Activated naive CD8-positive, alpha-beta T cell treated with anti-CD3 and anti-CD28 coated beads, Interleukin-2, amount 50 U/mL, for 24 hours (primary cell): ENCODE measurements at regions not wholly inside any gene's neighbourhood (a gene's known extent, or its start where the extent isn't known, plus 50 kb on each side); places are given as distances from the start of the nearest gene placed in this dataset.
"Not testable (repeated sequence)": the region's sequence is repeated elsewhere in the genome, so short reads cannot be mapped to it uniquely, and the experiment has no call there.

Experiments used
- ATAC-seq: fragments of 150-1000 bp; cut with Tn5 transposase; one replicate; pipeline ENCODE4 v1.10.0; 2021
- DNase-seq: peaks from one replicate; pipeline ENCODE4 v3.0.0; 2021
- H3K27ac Mint-ChIP-seq: one replicate; pipeline ENCODE4 v1.8.0; 2021; ENCODE audit warnings: mild to moderate bottlenecking, mixed read lengths
- H3K27me3 Mint-ChIP-seq: one replicate; pipeline ENCODE4 v1.8.0; 2021; ENCODE audit warnings: mixed read lengths
- H3K36me3 Mint-ChIP-seq: one replicate; pipeline ENCODE4 v1.8.0; 2021; ENCODE audit warnings: low read depth, mixed read lengths
- H3K4me1 Mint-ChIP-seq: one replicate; pipeline ENCODE4 v1.8.0; 2021; ENCODE audit warnings: mixed read lengths
- H3K4me3 Mint-ChIP-seq: one replicate; pipeline ENCODE4 v1.8.0; 2021; ENCODE audit warnings: mild to moderate bottlenecking, moderate library complexity, mixed read lengths
- H3K9me3 Mint-ChIP-seq: one replicate; pipeline ENCODE4 v1.8.0; 2021; ENCODE audit warnings: mixed read lengths

GRCh38 chr6:2611092-2611491, 139.6 kb downstream of the MYLK4 start:
- ATAC-seq (no peak), DNase-seq (no peak)
- H3K9me3 Mint-ChIP-seq = peaks cover 5% of the 10 kb centered on the region
- no peak overlapping the region for H3K27ac Mint-ChIP-seq
- no peaks in the 10 kb centered on the region for H3K4me1 Mint-ChIP-seq
- H3K27me3 Mint-ChIP-seq = peaks cover 13% of the 10 kb centered on the region
- no peak overlapping the region for H3K4me3 Mint-ChIP-seq
- no peaks in the 10 kb centered on the region for H3K36me3 Mint-ChIP-seq

GRCh38 chr6:2608503-2608902, 142.2 kb downstream of the MYLK4 start:
- H3K4me1 Mint-ChIP-seq = no peaks in the 10 kb centered on the region
- no peak overlapping the region for H3K27ac Mint-ChIP-seq
- H3K36me3 Mint-ChIP-seq = no peaks in the 10 kb centered on the region
- DNase-seq (no peak), ATAC-seq (no peak)
- no peak overlapping the region for H3K4me3 Mint-ChIP-seq
- peaks cover 7% of the 10 kb centered on the region for H3K27me3 Mint-ChIP-seq
- no peaks in the 10 kb centered on the region for H3K9me3 Mint-ChIP-seq

GRCh38 chr6:2600363-2600762, 150.4 kb downstream of the MYLK4 start:
- Mint-ChIP-seq H3K27ac (no peak overlapping the region), H3K36me3 (no peaks in the 10 kb centered on the region), H3K27me3 (peaks cover 4% of the 10 kb centered on the region), H3K4me3 (no peak overlapping the region), H3K4me1 (no peaks in the 10 kb centered on the region), H3K9me3 (no peaks in the 10 kb centered on the region)
- DNase-seq (no peak), ATAC-seq (no peak)

GRCh38 chr6:2599817-2600216, 150.9 kb downstream of the MYLK4 start:
- Mint-ChIP-seq H3K4me3 (no peak overlapping the region), H3K4me1 (no peaks in the 10 kb centered on the region), H3K36me3 (no peaks in the 10 kb centered on the region), H3K9me3 (no peaks in the 10 kb centered on the region), H3K27ac (no peak overlapping the region), H3K27me3 (peaks cover 4% of the 10 kb centered on the region)
- no peak for ATAC-seq
- DNase-seq = no peak

GRCh38 chr6:2598867-2599266, 151.9 kb downstream of the MYLK4 start:
- H3K27ac Mint-ChIP-seq = no peak overlapping the region
- H3K27me3 Mint-ChIP-seq = peaks cover 2% of the 10 kb centered on the region
- H3K4me3 Mint-ChIP-seq = no peak overlapping the region
- H3K36me3 Mint-ChIP-seq = no peaks in the 10 kb centered on the region
- DNase-seq = no peak
- no peaks in the 10 kb centered on the region for H3K4me1 Mint-ChIP-seq
- H3K9me3 Mint-ChIP-seq = no peaks in the 10 kb centered on the region
- no peak for ATAC-seq

- Mint-ChIP-seq H3K36me3 (no peaks in the 10 kb centered on the region), H3K27ac (no peak overlapping the region), H3K4me1 (no peaks in the 10 kb centered on the region), H3K4me3 (no peak overlapping the region), H3K9me3 (no peaks in the 10 kb centered on the region), H3K27me3 (peaks cover 2% of the 10 kb centered on the region)
- DNase-seq = no peak
- no peak for ATAC-seq
These were observed 152.7 kb downstream of the MYLK4 start for GRCh38 chr6:2597991-2598390.

- H3K4me1 Mint-ChIP-seq, DNase-seq, H3K4me3 Mint-ChIP-seq, ATAC-seq, H3K27ac Mint-ChIP-seq, H3K9me3 Mint-ChIP-seq, H3K27me3 Mint-ChIP-seq, H3K36me3 Mint-ChIP-seq: not testable (repeated sequence)
These were observed 153.3 kb downstream of the MYLK4 start for GRCh38 chr6:2597457-2597856.

- no peaks in the 10 kb centered on the region for H3K36me3 Mint-ChIP-seq
- DNase-seq = no peak
- no peak for ATAC-seq
- no peak overlapping the region for H3K27ac Mint-ChIP-seq
- no peak overlapping the region for H3K4me3 Mint-ChIP-seq
- no peaks in the 10 kb centered on the region for H3K9me3 Mint-ChIP-seq
- H3K4me1 Mint-ChIP-seq = no peaks in the 10 kb centered on the region
- H3K27me3 Mint-ChIP-seq = no peaks in the 10 kb centered on the region
These were observed 154.5 kb downstream of the MYLK4 start for GRCh38 chr6:2596222-2596621.

GRCh38 chr6:2594868-2595267, 155.9 kb downstream of the MYLK4 start:
- Mint-ChIP-seq H3K4me3 (no peak overlapping the region), H3K9me3 (no peaks in the 10 kb centered on the region), H3K27ac (no peak overlapping the region), H3K36me3 (no peaks in the 10 kb centered on the region), H3K27me3 (peaks cover 5% of the 10 kb centered on the region), H3K4me1 (no peaks in the 10 kb centered on the region)
- no peak for DNase-seq
- ATAC-seq = no peak

- H3K36me3 Mint-ChIP-seq = no peaks in the 10 kb centered on the region
- peaks cover 15% of the 10 kb centered on the region for H3K27me3 Mint-ChIP-seq
- no peaks in the 10 kb centered on the region for H3K9me3 Mint-ChIP-seq
- no peaks in the 10 kb centered on the region for H3K4me1 Mint-ChIP-seq
- H3K27ac Mint-ChIP-seq = no peak overlapping the region
- no peak overlapping the region for H3K4me3 Mint-ChIP-seq
- ATAC-seq (no peak), DNase-seq (no peak)
These were observed 157.6 kb downstream of the MYLK4 start for GRCh38 chr6:2593167-2593566.

GRCh38 chr6:2589171-2589661, 161.5 kb downstream of the MYLK4 start:
- Mint-ChIP-seq H3K27me3 (peaks cover 22% of the 10 kb centered on the region), H3K4me3 (no peak overlapping the region), H3K4me1 (no peaks in the 10 kb centered on the region), H3K27ac (no peak overlapping the region), H3K36me3 (no peaks in the 10 kb centered on the region), H3K9me3 (no peaks in the 10 kb centered on the region)
- no peak for ATAC-seq
- DNase-seq = no peak

GRCh38 chr6:2583459-2583858, 167.3 kb downstream of the MYLK4 start:
- ATAC-seq (no peak), DNase-seq (no peak)
- H3K9me3 Mint-ChIP-seq = no peaks in the 10 kb centered on the region
- no peak overlapping the region for H3K4me3 Mint-ChIP-seq
- H3K36me3 Mint-ChIP-seq = no peaks in the 10 kb centered on the region
- no peak overlapping the region for H3K27ac Mint-ChIP-seq
- peaks cover 25% of the 10 kb centered on the region for H3K27me3 Mint-ChIP-seq
- H3K4me1 Mint-ChIP-seq = no peaks in the 10 kb centered on the region

GRCh38 chr6:2582268-2582667, 168.5 kb downstream of the MYLK4 start:
- peaks cover 27% of the 10 kb centered on the region for H3K27me3 Mint-ChIP-seq
- H3K9me3 Mint-ChIP-seq = no peaks in the 10 kb centered on the region
- H3K27ac Mint-ChIP-seq = no peak overlapping the region
- no peaks in the 10 kb centered on the region for H3K4me1 Mint-ChIP-seq
- no peaks in the 10 kb centered on the region for H3K36me3 Mint-ChIP-seq
- no peak for DNase-seq
- H3K4me3 Mint-ChIP-seq = no peak overlapping the region
- no peak for ATAC-seq

- no peaks in the 10 kb centered on the region for H3K9me3 Mint-ChIP-seq
- H3K4me1 Mint-ChIP-seq = no peaks in the 10 kb centered on the region
- no peaks in the 10 kb centered on the region for H3K36me3 Mint-ChIP-seq
- H3K27me3 Mint-ChIP-seq = peaks cover 30% of the 10 kb centered on the region
- H3K4me3 Mint-ChIP-seq = no peak overlapping the region
- ATAC-seq (no peak), DNase-seq (no peak)
- H3K27ac Mint-ChIP-seq = no peak overlapping the region
These were observed 169.1 kb downstream of the MYLK4 start for GRCh38 chr6:2581611-2582010.

GRCh38 chr6:2581011-2581410, 169.7 kb downstream of the MYLK4 start:
- no peak overlapping the region for H3K27ac Mint-ChIP-seq
- no peaks in the 10 kb centered on the region for H3K9me3 Mint-ChIP-seq
- H3K4me3 Mint-ChIP-seq = no peak overlapping the region
- ATAC-seq = no peak
- H3K27me3 Mint-ChIP-seq = peaks cover 32% of the 10 kb centered on the region
- H3K4me1 Mint-ChIP-seq = no peaks in the 10 kb centered on the region
- no peaks in the 10 kb centered on the region for H3K36me3 Mint-ChIP-seq
- DNase-seq = no peak

- Mint-ChIP-seq H3K36me3 (no peaks in the 10 kb centered on the region), H3K27me3 (peaks cover 33% of the 10 kb centered on the region), H3K9me3 (peaks cover 5% of the 10 kb centered on the region), H3K27ac (no peak overlapping the region), H3K4me1 (no peaks in the 10 kb centered on the region), H3K4me3 (no peak overlapping the region)
- ATAC-seq (no peak), DNase-seq (no peak)
These were observed 170.7 kb downstream of the MYLK4 start for GRCh38 chr6:2579804-2580570.
